C4-2B (cell line): ENCODE measurements at regions not wholly inside any gene's neighbourhood (a gene's known extent, or its start where the extent isn't known, plus 50 kb on each side); places are given as distances from the start of the nearest gene placed in this dataset.

Source experiments
- H3K27ac ChIP-seq: fragments of 450-650 bp; 2 replicates; pipeline ENCODE4 v1.5.1; 2017
- CTCF ChIP-seq: fragments of 450-650 bp; conservative IDR thresholded peaks from 2 replicates; pipeline ENCODE4 v1.5.1; 2017; ENCODE audit warnings: mild to moderate bottlenecking
- ZFX ChIP-seq: fragments of 450-650 bp; IDR thresholded peaks from 2 replicates; pipeline ENCODE4 v1.6.1; 2017

GRCh38 chr18:7325126-7325430 is 94.2 kb downstream of the LRRC30 start:
- H3K27ac ChIP-seq: no peak overlapping the region

GRCh38 chr18:7329016-7329415 is 98.1 kb downstream of the LRRC30 start:
- TF ChIP-seq ZFX (no peak), CTCF (no peak)
- H3K27ac ChIP-seq: no peak overlapping the region

More at GRCh38 chr18:7325126-7325430, 94.2 kb downstream of the LRRC30 start:
- TF ChIP-seq ZFX: no peak
- no peak for TF ChIP-seq CTCF

DNA sequence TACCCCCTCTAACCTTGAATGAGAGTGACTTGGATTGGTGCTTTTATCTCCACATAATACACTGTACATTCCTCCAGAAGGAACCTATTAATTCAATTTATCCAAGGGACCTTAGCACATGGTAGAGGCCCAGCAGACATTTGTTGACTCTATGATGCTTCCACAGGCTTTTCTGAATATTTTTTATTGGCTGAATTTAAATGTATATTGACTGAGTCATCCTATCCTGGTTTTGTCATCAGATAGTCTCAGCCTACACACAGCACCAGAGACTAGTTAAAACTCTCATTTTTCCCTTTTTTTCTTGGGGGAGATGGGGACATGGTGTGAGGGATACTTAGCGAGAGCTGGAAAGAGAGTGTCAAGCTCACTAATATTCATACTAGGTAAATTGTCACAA is 101.6 kb downstream of the LRRC30 start:
- TF ChIP-seq ZFX (no peak), CTCF (no peak)
- no peak overlapping the region for H3K27ac ChIP-seq

DNA sequence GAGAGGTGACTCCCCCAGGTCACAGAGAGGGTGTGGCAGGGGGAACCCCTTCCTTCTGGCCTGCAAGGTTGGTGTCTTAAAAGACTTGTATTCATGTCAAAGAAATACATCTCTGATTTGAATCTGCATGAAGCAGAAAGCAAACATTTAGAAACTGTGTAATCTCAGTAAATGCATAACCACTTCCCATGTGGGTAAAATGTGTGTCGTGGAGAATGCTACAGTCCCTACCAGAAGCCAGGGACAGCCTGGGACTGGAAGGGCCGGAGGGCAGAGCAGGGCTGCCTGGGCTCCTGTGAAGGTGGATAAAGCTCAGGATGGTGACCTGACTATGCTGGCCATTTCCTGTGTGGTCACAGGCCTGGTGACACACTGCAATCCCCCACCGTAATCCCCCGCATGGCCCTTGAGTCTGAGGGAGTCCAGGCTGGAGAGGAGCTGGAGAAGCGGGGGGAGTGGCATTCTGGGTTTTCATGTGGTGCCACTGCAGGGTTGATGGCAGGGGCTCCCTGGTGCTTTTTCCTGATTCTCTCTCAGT is 102.2 kb downstream of the LRRC30 start:
- no peak overlapping the region for H3K27ac ChIP-seq
- no peak for TF ChIP-seq ZFX
- no peak for TF ChIP-seq CTCF

GRCh38 chr18:7334973-7335568 is 104.2 kb downstream of the LRRC30 start:
- TF ChIP-seq CTCF (no peak), ZFX (no peak)
- no peak overlapping the region for H3K27ac ChIP-seq

- TF ChIP-seq ZFX (no peak), CTCF (no peak)
- H3K27ac ChIP-seq: no peak overlapping the region
Observed at GRCh38 chr18:7336623-7337022, 105.7 kb downstream of the LRRC30 start.

DNA sequence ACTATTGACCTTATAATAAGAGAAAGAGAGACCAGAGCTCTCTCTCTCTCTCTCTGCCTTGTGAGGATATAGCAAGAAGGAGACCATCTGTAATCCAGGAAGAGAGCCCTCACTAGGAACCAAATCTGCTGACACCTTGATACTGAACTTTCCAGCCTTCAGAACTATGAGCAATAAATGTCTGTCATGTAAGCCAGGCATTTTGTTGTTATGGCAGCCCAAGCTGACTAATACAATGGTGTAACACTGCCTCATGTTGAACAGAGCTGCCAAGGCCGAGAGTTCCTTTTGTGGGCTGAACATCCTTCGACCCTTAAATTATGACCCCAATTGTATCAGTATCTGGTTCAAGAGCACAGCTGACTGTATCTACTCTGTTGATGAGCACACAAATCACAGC is 108.0 kb downstream of the LRRC30 start:
- H3K27ac ChIP-seq: no peak overlapping the region
- TF ChIP-seq ZFX: no peak
- TF ChIP-seq CTCF: no peak
